ENCODE measurements at regions not wholly inside any gene's neighbourhood (a gene's known extent, or its start where the extent isn't known, plus 50 kb on each side); places are given as distances from the start of the nearest gene placed in this dataset.

GRCh38 chr5:174301848-174302625 is 256.5 kb downstream of the NSG2 start:
- Histone ChIP-seq H3K9me3 (no peaks in the 10 kb centered on the region), H3K27ac (no peak overlapping the region), H3K27me3 (peaks cover 0 to 7% of the 10 kb centered on the region in 2 donors), H3K36me3 (no peaks in the 10 kb centered on the region), H3K4me3 (no peak overlapping the region), H3K4me1 (peaks cover 0 to 12% (median 2%) of the 10 kb centered on the region in 4 donors)
- intact Hi-C loops (cut with DNase I; ENCODE audit: low total_unique reads), result no loop called here
- TF ChIP-seq, protein P1, sequence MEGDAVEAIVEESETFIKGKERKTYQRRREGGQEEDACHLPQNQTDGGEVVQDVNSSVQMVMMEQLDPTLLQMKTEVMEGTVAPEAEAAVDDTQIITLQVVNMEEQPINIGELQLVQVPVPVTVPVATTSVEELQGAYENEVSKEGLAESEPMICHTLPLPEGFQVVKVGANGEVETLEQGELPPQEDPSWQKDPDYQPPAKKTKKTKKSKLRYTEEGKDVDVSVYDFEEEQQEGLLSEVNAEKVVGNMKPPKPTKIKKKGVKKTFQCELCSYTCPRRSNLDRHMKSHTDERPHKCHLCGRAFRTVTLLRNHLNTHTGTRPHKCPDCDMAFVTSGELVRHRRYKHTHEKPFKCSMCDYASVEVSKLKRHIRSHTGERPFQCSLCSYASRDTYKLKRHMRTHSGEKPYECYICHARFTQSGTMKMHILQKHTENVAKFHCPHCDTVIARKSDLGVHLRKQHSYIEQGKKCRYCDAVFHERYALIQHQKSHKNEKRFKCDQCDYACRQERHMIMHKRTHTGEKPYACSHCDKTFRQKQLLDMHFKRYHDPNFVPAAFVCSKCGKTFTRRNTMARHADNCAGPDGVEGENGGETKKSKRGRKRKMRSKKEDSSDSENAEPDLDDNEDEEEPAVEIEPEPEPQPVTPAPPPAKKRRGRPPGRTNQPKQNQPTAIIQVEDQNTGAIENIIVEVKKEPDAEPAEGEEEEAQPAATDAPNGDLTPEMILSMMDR (IDR thresholded peaks at IDR 0.05), result no peak
- DNase-seq, result no peak

DNA sequence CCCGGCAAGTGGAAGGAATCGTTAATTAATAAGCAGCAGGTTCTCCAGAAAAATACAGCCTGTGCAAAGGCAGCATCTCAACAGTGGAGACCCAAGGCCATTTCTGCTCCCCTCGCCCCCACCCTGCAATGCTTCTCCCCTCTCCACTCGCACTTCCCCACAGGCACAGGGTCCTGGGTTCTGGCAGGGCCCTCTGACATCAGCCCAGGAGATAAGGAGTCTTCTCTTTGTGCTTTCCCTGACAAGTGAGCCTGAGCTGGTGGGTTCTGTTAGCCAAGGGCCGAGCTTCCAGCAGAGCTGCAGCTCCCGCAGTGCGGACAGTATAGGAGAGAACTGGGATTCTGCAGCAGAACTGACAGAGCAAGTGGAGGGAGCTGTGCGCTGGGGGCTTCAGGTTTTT is 257.5 kb downstream of the NSG2 start:
- H3K9me3 ChIP-seq, result no peaks in the 10 kb centered on the region
- no peaks in the 10 kb centered on the region for H3K36me3 ChIP-seq
- intact Hi-C loops (cut with DNase I; ENCODE audit: low total_unique reads), result no loop called here
- H3K27ac ChIP-seq, result no peak overlapping the region
- H3K4me1 ChIP-seq, result peaks cover 0 to 12% (median 2%) of the 10 kb centered on the region in 4 donors
- peaks cover 0 to 7% of the 10 kb centered on the region in 2 donors for H3K27me3 ChIP-seq
- DNase-seq, result no peak
- H3K4me3 ChIP-seq, result no peak overlapping the region
- TF ChIP-seq, protein P1 (IDR thresholded peaks at IDR 0.05), result no peak

GRCh38 chr5:174303437-174304045 is 258.0 kb downstream of the NSG2 start:
- Histone ChIP-seq H3K36me3 (no peaks in the 10 kb centered on the region), H3K27me3 (peaks cover 0 to 7% of the 10 kb centered on the region in 2 donors), H3K27ac (no peak overlapping the region), H3K4me3 (no peak overlapping the region), H3K4me1 (peaks cover 0 to 12% (median 2%) of the 10 kb centered on the region in 4 donors), H3K9me3 (no peaks in the 10 kb centered on the region)
- intact Hi-C loops (cut with DNase I; ENCODE audit: low total_unique reads), result no loop called here
- TF ChIP-seq, protein P1 (IDR thresholded peaks at IDR 0.05), result no peak
- DNase-seq, result no peak

DNA sequence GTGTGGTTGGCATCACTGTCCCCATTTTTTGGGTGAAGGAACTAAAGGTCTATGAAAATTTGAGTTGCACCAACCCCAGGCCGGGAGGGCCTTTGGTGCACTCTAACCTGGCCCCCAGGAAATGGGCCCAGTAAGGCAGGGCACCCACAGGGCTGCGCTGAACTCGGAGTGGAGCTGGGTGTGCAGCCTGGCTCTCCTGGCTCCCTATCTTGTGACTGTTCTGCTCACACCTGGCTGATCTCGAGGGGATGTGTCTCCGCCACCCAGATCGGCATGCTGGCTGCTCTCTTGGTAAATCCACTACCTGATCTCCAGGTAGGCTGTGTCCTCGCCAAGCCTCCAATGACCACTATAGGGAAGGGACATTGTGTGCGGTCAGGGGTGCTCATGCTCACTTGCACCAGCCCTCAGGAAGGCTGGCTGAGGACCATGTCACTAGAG is 259.8 kb downstream of the NSG2 start:
- Histone ChIP-seq H3K27ac (no peak overlapping the region), H3K27me3 (peaks cover 0 to 7% of the 10 kb centered on the region in 2 donors), H3K4me3 (no peak overlapping the region), H3K4me1 (peaks cover 0 to 12% (median 2%) of the 10 kb centered on the region in 4 donors), H3K9me3 (no peaks in the 10 kb centered on the region), H3K36me3 (no peaks in the 10 kb centered on the region)
- intact Hi-C loops (cut with DNase I; ENCODE audit: low total_unique reads), result loop anchor here (5.0 kb wide), 1 partner anchor 547 kb away; no protein-coding TSS in a partner anchor
- TF ChIP-seq, protein P1 (IDR thresholded peaks at IDR 0.05), result no peak
- no peak for DNase-seq

DNA sequence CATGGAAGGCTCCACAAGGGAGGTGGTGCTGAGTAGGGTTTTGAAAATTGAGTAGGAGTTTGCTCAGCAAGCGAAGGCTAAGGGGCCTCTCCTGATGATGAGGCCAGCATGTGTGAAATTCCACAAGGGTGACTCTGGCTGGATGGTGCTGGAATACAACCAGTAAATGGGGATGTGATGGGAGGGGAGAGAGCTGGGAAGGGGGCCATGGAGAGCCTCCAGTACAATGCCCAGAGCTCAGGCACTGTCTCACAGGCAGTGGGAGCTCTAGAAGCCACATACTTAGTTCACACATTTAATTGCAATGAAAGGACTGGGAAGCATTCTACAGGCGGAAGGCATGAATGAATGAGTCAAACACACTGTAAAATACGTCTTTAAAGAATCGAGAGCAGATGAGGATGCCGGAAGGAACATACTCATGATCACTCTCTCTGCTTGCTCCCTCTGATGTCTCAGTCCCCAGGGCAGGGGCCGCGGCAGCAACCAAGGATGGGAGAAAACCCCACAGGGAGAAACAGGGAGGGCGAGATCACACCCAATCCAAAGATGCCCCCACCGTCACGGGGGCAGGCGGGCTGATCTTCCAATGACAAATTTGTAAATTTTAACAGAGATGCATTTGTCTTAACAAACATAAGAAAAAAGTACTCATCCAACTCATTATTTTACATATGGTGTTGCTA is 261.0 kb downstream of the NSG2 start:
- peaks cover 0 to 14% of the 10 kb centered on the region in 2 donors for H3K27me3 ChIP-seq
- TF ChIP-seq, protein P1 (IDR thresholded peaks at IDR 0.05), result no peak
- intact Hi-C loops (cut with DNase I; ENCODE audit: low total_unique reads), result loop anchor here (5.0 kb wide), 1 partner anchor 546 kb away; no protein-coding TSS in a partner anchor

More for the DNA sequence above, 261.0 kb downstream of the NSG2 start:
- no peak overlapping the region for H3K27ac ChIP-seq
- H3K4me3 ChIP-seq, result no peak overlapping the region
- peaks cover 0 to 6% (median 3%) of the 10 kb centered on the region in 4 donors for H3K4me1 ChIP-seq
- H3K9me3 ChIP-seq, result no peaks in the 10 kb centered on the region
- no peaks in the 10 kb centered on the region for H3K36me3 ChIP-seq
- DNase-seq, result no peak
